ENCODE measurements at regions not wholly inside any gene's neighbourhood (a gene's known extent, or its start where the extent isn't known, plus 50 kb on each side); places are given as distances from the start of the nearest gene placed in this dataset.

GRCh38 chr7:84263106-84263505 lies 68.5 kb upstream of the SEMA3A start:
- no peak overlapping the region for H3K27ac ChIP-seq
- CTCF ChIA-PET = interaction anchor here (1.3 kb wide), 1 partner anchor 327 kb away, joined by 3 read pairs; no protein-coding TSS in a partner anchor
- no peak overlapping the region for H3K4me2 ChIP-seq
- no peaks in the 10 kb centered on the region for H3K9me3 ChIP-seq
- no peak for ATAC-seq
- H3K4me3 ChIP-seq = no peak overlapping the region
- no peak for TF ChIP-seq POLR2A (IDR thresholded peaks at IDR 0.05; ENCODE audit: low read length)
- TF ChIP-seq SMC3 (IDR thresholded peaks at IDR 0.05) = no peak
- TF ChIP-seq RFX5 (IDR thresholded peaks at IDR 0.05) = no peak
- TF ChIP-seq USF2 (IDR thresholded peaks at IDR 0.05) = no peak
- no peak for TF ChIP-seq CBX8 (IDR thresholded peaks at IDR 0.05)
- TF ChIP-seq HES2 (IDR thresholded peaks at IDR 0.05) = no peak
- TF ChIP-seq NR3C1 (IDR thresholded peaks at IDR 0.05) = no peak
- no peak for TF ChIP-seq FOSB (CRISPR knock-in tag; IDR thresholded peaks at IDR 0.05)
- TF ChIP-seq RCOR1 (IDR thresholded peaks at IDR 0.05; ENCODE audit: low read depth, low read length) = no peak
- no peak for TF ChIP-seq HDAC2 (IDR thresholded peaks at IDR 0.05)
- TF ChIP-seq MAZ (IDR thresholded peaks at IDR 0.05; ENCODE audit: borderline replicate concordance, low read depth, low read length) = no peak
- TF ChIP-seq, protein P1, sequence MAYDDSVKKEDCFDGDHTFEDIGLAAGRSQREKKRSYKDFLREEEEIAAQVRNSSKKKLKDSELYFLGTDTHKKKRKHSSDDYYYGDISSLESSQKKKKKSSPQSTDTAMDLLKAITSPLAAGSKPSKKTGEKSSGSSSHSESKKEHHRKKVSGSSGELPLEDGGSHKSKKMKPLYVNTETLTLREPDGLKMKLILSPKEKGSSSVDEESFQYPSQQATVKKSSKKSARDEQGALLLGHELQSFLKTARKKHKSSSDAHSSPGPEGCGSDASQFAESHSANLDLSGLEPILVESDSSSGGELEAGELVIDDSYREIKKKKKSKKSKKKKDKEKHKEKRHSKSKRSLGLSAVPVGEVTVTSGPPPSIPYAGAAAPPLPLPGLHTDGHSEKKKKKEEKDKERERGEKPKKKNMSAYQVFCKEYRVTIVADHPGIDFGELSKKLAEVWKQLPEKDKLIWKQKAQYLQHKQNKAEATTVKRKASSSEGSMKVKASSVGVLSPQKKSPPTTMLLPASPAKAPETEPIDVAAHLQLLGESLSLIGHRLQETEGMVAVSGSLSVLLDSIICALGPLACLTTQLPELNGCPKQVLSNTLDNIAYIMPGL (CRISPR knock-in tag; IDR thresholded peaks at IDR 0.05; ENCODE audit: borderline replicate concordance) = no peak
- no peak for TF ChIP-seq MYC (IDR thresholded peaks at IDR 0.05; ENCODE audit: borderline replicate concordance, low read length)
- TF ChIP-seq, protein P2, sequence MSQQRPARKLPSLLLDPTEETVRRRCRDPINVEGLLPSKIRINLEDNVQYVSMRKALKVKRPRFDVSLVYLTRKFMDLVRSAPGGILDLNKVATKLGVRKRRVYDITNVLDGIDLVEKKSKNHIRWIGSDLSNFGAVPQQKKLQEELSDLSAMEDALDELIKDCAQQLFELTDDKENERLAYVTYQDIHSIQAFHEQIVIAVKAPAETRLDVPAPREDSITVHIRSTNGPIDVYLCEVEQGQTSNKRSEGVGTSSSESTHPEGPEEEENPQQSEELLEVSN (IDR thresholded peaks at IDR 0.05; ENCODE audit: borderline replicate concordance, low read depth) = no peak
- 91% methylated on average over 2 of the region's 2 CpGs for WGBS (ENCODE audit: missing lambda C conversion rate)
- no peak for FAIRE-seq
- H3K4me1 ChIP-seq = peaks cover 6% of the 10 kb centered on the region; the same call in 1 of the 3 replicates
- DNase-seq (ENCODE audit: low read depth in 1 of 2, low spot score in 1 of 2) = no peak
- POLR2A ChIA-PET = no interaction called here

- DNase-seq (ENCODE audit: low read depth in 1 of 2, low spot score in 1 of 2) (no peak), FAIRE-seq (no peak), ATAC-seq (no peak)
- H3K4me3 ChIP-seq = no peak overlapping the region
- POLR2A ChIA-PET = no interaction called here
- no peaks in the 10 kb centered on the region for H3K9me3 ChIP-seq
- H3K4me1 ChIP-seq = peaks cover 6% of the 10 kb centered on the region; the same call in 1 of the 3 replicates
- no peak overlapping the region for H3K27ac ChIP-seq
- WGBS (ENCODE audit: missing lambda C conversion rate) = 78% methylated on average over 4 of the region's 4 CpGs
- TF ChIP-seq RAD21 (conservative IDR thresholded peaks at IDR 0.05 in 1 of 2, IDR thresholded peaks at IDR 0.05 in 1 of 2) = no peak
- TF ChIP-seq CHD4 (IDR thresholded peaks at IDR 0.05; ENCODE audit: borderline replicate concordance) = no peak
- TF ChIP-seq HDAC2 (IDR thresholded peaks at IDR 0.05) = no peak
- TF ChIP-seq ZSCAN20 (CRISPR knock-in tag; IDR thresholded peaks at IDR 0.05) = no peak
- TF ChIP-seq, protein P3, sequence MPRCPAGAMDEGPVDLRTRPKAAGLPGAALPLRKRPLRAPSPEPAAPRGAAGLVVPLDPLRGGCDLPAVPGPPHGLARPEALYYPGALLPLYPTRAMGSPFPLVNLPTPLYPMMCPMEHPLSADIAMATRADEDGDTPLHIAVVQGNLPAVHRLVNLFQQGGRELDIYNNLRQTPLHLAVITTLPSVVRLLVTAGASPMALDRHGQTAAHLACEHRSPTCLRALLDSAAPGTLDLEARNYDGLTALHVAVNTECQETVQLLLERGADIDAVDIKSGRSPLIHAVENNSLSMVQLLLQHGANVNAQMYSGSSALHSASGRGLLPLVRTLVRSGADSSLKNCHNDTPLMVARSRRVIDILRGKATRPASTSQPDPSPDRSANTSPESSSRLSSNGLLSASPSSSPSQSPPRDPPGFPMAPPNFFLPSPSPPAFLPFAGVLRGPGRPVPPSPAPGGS (IDR thresholded peaks at IDR 0.05) = no peak
- TF ChIP-seq HOXB13 (CRISPR knock-in tag; IDR thresholded peaks at IDR 0.05; ENCODE audit: low read depth) = no peak
- TF ChIP-seq, protein P1 (CRISPR knock-in tag; IDR thresholded peaks at IDR 0.05; ENCODE audit: borderline replicate concordance) = no peak
- TF ChIP-seq POLR2AphosphoS2 (conservative IDR thresholded peaks at IDR 0.05; ENCODE audit: low read length) = no peak
- no peak for TF ChIP-seq RARB (CRISPR knock-in tag; IDR thresholded peaks at IDR 0.05)
- TF ChIP-seq CEBPB (IDR thresholded peaks at IDR 0.05) = no peak
- TF ChIP-seq TP53 (CRISPR knock-in tag; IDR thresholded peaks at IDR 0.05) = no peak
- TF ChIP-seq PHF8 (IDR thresholded peaks at IDR 0.05; ENCODE audit: borderline replicate concordance, low read depth) = no peak
- TF ChIP-seq EHMT2 (IDR thresholded peaks at IDR 0.05; ENCODE audit: low read depth) = no peak
- TF ChIP-seq POLR2A (IDR thresholded peaks at IDR 0.05; ENCODE audit: low read length) = no peak
- no peak for TF ChIP-seq EP300 (IDR thresholded peaks at IDR 0.05)
- no peak for TF ChIP-seq ZC3H11A (IDR thresholded peaks at IDR 0.05)
- no peak overlapping the region for H3K4me2 ChIP-seq
- CTCF ChIA-PET = interaction anchor here (0.8 kb wide), 1 partner anchor 86 kb away, joined by 3 read pairs; no protein-coding TSS in a partner anchor
These were observed 66.9 kb upstream of the SEMA3A start for GRCh38 chr7:84261509-84261908.
